A549 (cell line): ENCODE measurements at regions not wholly inside any gene's neighbourhood (a gene's known extent, or its start where the extent isn't known, plus 50 kb on each side); places are given as distances from the start of the nearest gene placed in this dataset.

Source experiments
- ATAC-seq, 2 experiments: fragments of 200-7000 bp in 1 of 2; fragments of >200 bp in 1 of 2; cut with Nextera tagmentation in 1 of 2; cut with Tn5 transposase in 1 of 2; 3 replicates each; pipeline versions ENCODE4 v1.8.0 to v1.9.1; 2018 to 2020; ENCODE audit warnings: mild to moderate bottlenecking in 1 of 2, moderate library complexity in 1 of 2
- CTCF ChIA-PET: fragments of 300-600 bp; sonication (Branson Sonifier 250); formaldehyde crosslinking; extraction: SDS; loops from one replicate; lab custom pipeline; 2021; ENCODE audit warnings: antibody characterized with exemption, inconsistent platforms; lab: Yijun Ruan, JAX
- POLR2A ChIA-PET: fragments of 350-600 bp; formaldehyde crosslinking; extraction: SDS; loops from one replicate; lab custom pipeline; 2021; ENCODE audit warnings: antibody characterized with exemption, inconsistent platforms; lab: Yijun Ruan, JAX
- DNase-seq, 2 experiments: peaks; one replicate each; pipeline versions ENCODE4 v3.0.0 to v3.0.0-alpha.2; 2011 to 2016; ENCODE audit warnings: low read depth in 1 of 2, low spot score in 1 of 2
- FAIRE-seq: peaks from 2 replicates; lab custom pipeline; 2011; peaks lifted over from hg19 to GRCh38; lab: Jason Lieb, UNC
- H3K27ac ChIP-seq, 2 experiments: fragments of >200 bp; sonication (Bioruptor Twin); formaldehyde crosslinking; 3 replicates each; pipeline ENCODE4 v1.5.1; 2016 to 2017
- H3K4me1 ChIP-seq: fragments of >200 bp; sonication (Bioruptor Twin); formaldehyde crosslinking; 3 replicates; pipeline ENCODE4 v1.6.1; 2016
- H3K4me2 ChIP-seq: fragments of >200 bp; sonication (Bioruptor Twin); formaldehyde crosslinking; 3 replicates; pipeline ENCODE4 v1.6.1; 2016
- H3K4me3 ChIP-seq: fragments of >200 bp; sonication (Bioruptor Twin); formaldehyde crosslinking; 3 replicates; pipeline ENCODE4 v1.5.1; 2016
- H3K9me3 ChIP-seq: fragments of >200 bp; sonication (Bioruptor Twin); formaldehyde crosslinking; 3 replicates; pipeline ENCODE4 v1.6.1; 2016
- ATOH8 ChIP-seq: fragments of 250-450 bp; sonication (Bioruptor Pico); IDR thresholded peaks from 2 replicates; pipeline ENCODE4 v1.5.0; 2020; ENCODE audit warnings: low read depth, mild to moderate bottlenecking, moderate library complexity
- BHLHE40 ChIP-seq: IDR thresholded peaks from 2 replicates; pipeline ENCODE4 v1.6.1; 2012; ENCODE audit warnings: low read depth, low read length, inconsistent platforms
- CBX2 ChIP-seq: fragments of 200-600 bp; sonication (generic); IDR thresholded peaks from 2 replicates; pipeline ENCODE4 v1.6.1; 2016; ENCODE audit warnings: low read depth, mild to moderate bottlenecking, borderline replicate concordance
- CHD4 ChIP-seq: fragments of 200-600 bp; sonication (generic); IDR thresholded peaks from 2 replicates; pipeline ENCODE4 v1.6.1; 2016; ENCODE audit warnings: antibody characterized with exemption, mild to moderate bottlenecking, borderline replicate concordance
- EHF ChIP-seq: fragments of 250-450 bp; sonication (Bioruptor Pico); IDR thresholded peaks from 2 replicates; pipeline ENCODE4 v1.5.0; 2020; ENCODE audit warnings: mild to moderate bottlenecking
- FOXS1 ChIP-seq: fragments of 250-450 bp; sonication (Bioruptor Pico); IDR thresholded peaks from 2 replicates; pipeline ENCODE4 v1.5.0; 2020; ENCODE audit warnings: mild to moderate bottlenecking, moderate library complexity
- HDAC2 ChIP-seq: fragments of 200-600 bp; sonication (generic); IDR thresholded peaks from 2 replicates; pipeline ENCODE4 v1.6.1; 2016
- HOXB13 ChIP-seq: fragments of 250-450 bp; sonication (Bioruptor Pico); IDR thresholded peaks from 2 replicates; pipeline ENCODE4 v1.5.0; 2020; ENCODE audit warnings: low read depth, mild to moderate bottlenecking, moderate library complexity
- JUN ChIP-seq, 2 experiments: fragments of >200 bp; sonication (Bioruptor Twin); formaldehyde crosslinking; IDR thresholded peaks; 2 replicates in 1 of 2; 3 replicates in 1 of 2; pipeline ENCODE4 v1.6.1; 2016 to 2017
- KDM1A ChIP-seq: fragments of 200-600 bp; sonication (generic); IDR thresholded peaks from 2 replicates; pipeline ENCODE4 v1.6.1; 2016; ENCODE audit warnings: low read depth, mild to moderate bottlenecking
- MAZ ChIP-seq: fragments of 150-350 bp; IDR thresholded peaks from 2 replicates; pipeline ENCODE4 v1.6.1; 2014; ENCODE audit warnings: antibody characterized with exemption, low read depth, low read length, borderline replicate concordance
- NFE2L2 ChIP-seq: fragments of 150-350 bp; conservative IDR thresholded peaks from 2 replicates; pipeline ENCODE4 v1.6.1; 2014; ENCODE audit warnings: low read length
- NPAS2 ChIP-seq: fragments of 250-450 bp; sonication (Bioruptor Pico); IDR thresholded peaks from 2 replicates; pipeline ENCODE4 v1.8.0; 2022; ENCODE audit warnings: mild to moderate bottlenecking, moderate library complexity, borderline replicate concordance
- PBX3 ChIP-seq: IDR thresholded peaks from 2 replicates; pipeline ENCODE4 v1.6.1; 2012
- PHF8 ChIP-seq: fragments of 200-600 bp; sonication (generic); IDR thresholded peaks from 2 replicates; pipeline ENCODE4 v1.6.1; 2016; ENCODE audit warnings: low read depth, mild to moderate bottlenecking, antibody characterized with exemption, moderate library complexity, borderline replicate concordance
- POLR2A ChIP-seq: IDR thresholded peaks from 2 replicates; pipeline ENCODE4 v1.6.1; 2012; ENCODE audit warnings: mild to moderate bottlenecking, low read length
- REST ChIP-seq: fragments of 200-600 bp; sonication (generic); IDR thresholded peaks from 2 replicates; pipeline ENCODE4 v1.6.1; 2016; ENCODE audit warnings: antibody characterized with exemption, mild to moderate bottlenecking, moderate library complexity
- RNF2 ChIP-seq: fragments of 200-600 bp; sonication (generic); IDR thresholded peaks from 2 replicates; pipeline ENCODE4 v1.6.1; 2016; ENCODE audit warnings: low read depth, mild to moderate bottlenecking, antibody characterized with exemption, moderate library complexity, borderline replicate concordance
- SMC3 ChIP-seq: fragments of >200 bp; sonication (Bioruptor Twin); formaldehyde crosslinking; IDR thresholded peaks from 3 replicates; pipeline ENCODE4 v1.6.1; 2018; ENCODE audit warnings: inconsistent platforms
- TFCP2L1 ChIP-seq: fragments of 250-450 bp; sonication (Bioruptor Pico); IDR thresholded peaks from 2 replicates; pipeline ENCODE4 v1.5.0; 2021; ENCODE audit warnings: mild to moderate bottlenecking
- TP53 ChIP-seq: fragments of 250-450 bp; sonication (Bioruptor Pico); IDR thresholded peaks from 2 replicates; pipeline ENCODE4 v1.5.0; 2021; ENCODE audit warnings: mild to moderate bottlenecking, moderate library complexity
- ZNF302 ChIP-seq: fragments of 250-450 bp; sonication (Bioruptor Pico); IDR thresholded peaks from 2 replicates; pipeline ENCODE4 v1.9.0; 2021; ENCODE audit warnings: inconsistent platforms, mild to moderate bottlenecking, moderate library complexity
- ZSCAN20 ChIP-seq: fragments of 250-450 bp; sonication (Bioruptor Pico); IDR thresholded peaks from 2 replicates; pipeline ENCODE4 v1.8.0; 2022; ENCODE audit warnings: mild to moderate bottlenecking, moderate library complexity

- CTCF ChIA-PET: no interaction called here
- no peak for TF ChIP-seq ATOH8 (CRISPR knock-in tag)
- TF ChIP-seq NFE2L2: no peak
- no peak for TF ChIP-seq CHD4
- TF ChIP-seq TFCP2L1: no peak
- no peak for TF ChIP-seq REST
- TF ChIP-seq PBX3: no peak
- TF ChIP-seq JUN (IDR thresholded peaks at IDR 0.05): no peak
- TF ChIP-seq ZNF302 (CRISPR knock-in tag): no peak
- TF ChIP-seq, all 56 proteins: peak for 0
- no peak overlapping the region for H3K27ac ChIP-seq
- H3K4me3 ChIP-seq: no peak overlapping the region
- no peaks in the 10 kb centered on the region for H3K9me3 ChIP-seq
- ATAC-seq (no peak), FAIRE-seq (no peak), DNase-seq (no peak)
- POLR2A ChIA-PET: no interaction called here
- H3K4me2 ChIP-seq: no peak overlapping the region
- no peaks in the 10 kb centered on the region for H3K4me1 ChIP-seq
Observed at GRCh38 chr7:67655168-67655567, 658.5 kb downstream of the TYW1 start.

- no peak for FAIRE-seq
- no peak for ATAC-seq
- no peak for TF ChIP-seq FOXS1 (CRISPR knock-in tag)
- TF ChIP-seq ATOH8 (CRISPR knock-in tag): no peak
- no peak for TF ChIP-seq CHD4
- no peak for TF ChIP-seq NPAS2 (CRISPR knock-in tag)
- no peak for TF ChIP-seq HDAC2
- TF ChIP-seq NFE2L2: no peak
- no peak for TF ChIP-seq ZNF302 (CRISPR knock-in tag)
- TF ChIP-seq ZSCAN20 (CRISPR knock-in tag): no peak
- TF ChIP-seq EHF (CRISPR knock-in tag): no peak
- no peak for TF ChIP-seq POLR2A
- no peak for TF ChIP-seq BHLHE40
- no peak for TF ChIP-seq CBX2
- no peak for TF ChIP-seq RNF2
- TF ChIP-seq PHF8: no peak
- no peak for TF ChIP-seq SMC3
- TF ChIP-seq TP53 (CRISPR knock-in tag): no peak
- TF ChIP-seq MAZ: no peak
- no peak for TF ChIP-seq HOXB13 (CRISPR knock-in tag)
- TF ChIP-seq KDM1A: no peak
- TF ChIP-seq JUN (IDR thresholded peaks at IDR 0.05): no peak
- Histone ChIP-seq H3K9me3 (0 out of 3 replicates have a peak, but pooled peaks cover 4% of the 10 kb centered on the region), H3K4me3 (no peak overlapping the region), H3K27ac (no peak overlapping the region), H3K4me1 (no peaks in the 10 kb centered on the region), H3K4me2 (no peak overlapping the region)
- ChIA-PET CTCF (interaction anchor here (0.6 kb wide), 1 partner anchor 878 kb away, joined by 3 read pairs; no protein-coding TSS in a partner anchor), POLR2A (no interaction called here)
- DNase-seq: no peak
Observed at GRCh38 chr7:67659091-67659490, 662.5 kb downstream of the TYW1 start.
